ENCODE measurements at regions not wholly inside any gene's neighbourhood (a gene's known extent, or its start where the extent isn't known, plus 50 kb on each side); places are given as distances from the start of the nearest gene placed in this dataset.
A peak's percentile ranks its signal among the peaks of the same experiment; 100 is the strongest.

- Histone ChIP-seq H3K4me3 (no peak overlapping the region), H3K27ac (no peak overlapping the region), H3K9me3 (no peaks in the 10 kb centered on the region), H3K36me3 (no peaks in the 10 kb centered on the region), H3K4me1 (no peaks in the 10 kb centered on the region), H3K27me3 (no peaks in the 10 kb centered on the region)
- no peak for DNase-seq
- intact Hi-C loops (cut with DNase I; ENCODE audit: low total_unique reads), result no loop called here
- TF ChIP-seq, protein P1, sequence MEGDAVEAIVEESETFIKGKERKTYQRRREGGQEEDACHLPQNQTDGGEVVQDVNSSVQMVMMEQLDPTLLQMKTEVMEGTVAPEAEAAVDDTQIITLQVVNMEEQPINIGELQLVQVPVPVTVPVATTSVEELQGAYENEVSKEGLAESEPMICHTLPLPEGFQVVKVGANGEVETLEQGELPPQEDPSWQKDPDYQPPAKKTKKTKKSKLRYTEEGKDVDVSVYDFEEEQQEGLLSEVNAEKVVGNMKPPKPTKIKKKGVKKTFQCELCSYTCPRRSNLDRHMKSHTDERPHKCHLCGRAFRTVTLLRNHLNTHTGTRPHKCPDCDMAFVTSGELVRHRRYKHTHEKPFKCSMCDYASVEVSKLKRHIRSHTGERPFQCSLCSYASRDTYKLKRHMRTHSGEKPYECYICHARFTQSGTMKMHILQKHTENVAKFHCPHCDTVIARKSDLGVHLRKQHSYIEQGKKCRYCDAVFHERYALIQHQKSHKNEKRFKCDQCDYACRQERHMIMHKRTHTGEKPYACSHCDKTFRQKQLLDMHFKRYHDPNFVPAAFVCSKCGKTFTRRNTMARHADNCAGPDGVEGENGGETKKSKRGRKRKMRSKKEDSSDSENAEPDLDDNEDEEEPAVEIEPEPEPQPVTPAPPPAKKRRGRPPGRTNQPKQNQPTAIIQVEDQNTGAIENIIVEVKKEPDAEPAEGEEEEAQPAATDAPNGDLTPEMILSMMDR (IDR thresholded peaks at IDR 0.05), result no peak
Measured at GRCh38 chr3:106491796-106492195, 623.0 kb upstream of the CBLB start.

DNA sequence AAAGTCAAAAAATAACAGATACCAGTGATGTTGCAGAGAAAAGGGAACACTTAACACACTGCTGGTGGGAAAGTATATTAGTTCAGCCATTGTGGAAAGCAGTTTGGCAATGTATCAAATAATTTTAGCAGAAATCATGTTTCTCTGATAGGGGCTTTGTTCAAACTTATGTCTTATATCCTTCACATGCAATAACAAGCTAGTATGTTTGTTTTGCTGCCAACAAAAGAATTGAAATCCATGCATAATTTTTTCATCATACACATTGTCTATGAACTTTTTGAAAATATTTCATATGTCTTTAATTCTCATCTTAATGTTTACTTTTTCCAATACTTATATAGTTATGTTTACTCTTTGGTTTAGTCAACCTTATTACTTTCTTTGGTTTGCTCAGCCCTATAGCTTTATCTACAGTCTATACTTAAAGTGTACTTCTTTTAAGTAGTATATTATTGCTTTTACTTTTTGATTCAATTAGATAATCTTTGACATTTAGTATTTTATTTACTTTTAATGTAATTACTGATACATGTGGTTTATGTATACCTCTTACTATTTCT is 639.6 kb upstream of the CBLB start:
- Histone ChIP-seq H3K27ac (no peak overlapping the region), H3K4me1 (peaks cover 0 to 4% (median 0%) of the 10 kb centered on the region in 4 donors), H3K27me3 (no peaks in the 10 kb centered on the region), H3K9me3 (peaks cover 0 to 2% (median 0%) of the 10 kb centered on the region in 3 donors), H3K36me3 (no peaks in the 10 kb centered on the region), H3K4me3 (no peak overlapping the region)
- intact Hi-C loops (cut with DNase I; ENCODE audit: low total_unique reads), result no loop called here
- TF ChIP-seq, protein P1 (IDR thresholded peaks at IDR 0.05), result no peak
- DNase-seq, result no peak

DNA sequence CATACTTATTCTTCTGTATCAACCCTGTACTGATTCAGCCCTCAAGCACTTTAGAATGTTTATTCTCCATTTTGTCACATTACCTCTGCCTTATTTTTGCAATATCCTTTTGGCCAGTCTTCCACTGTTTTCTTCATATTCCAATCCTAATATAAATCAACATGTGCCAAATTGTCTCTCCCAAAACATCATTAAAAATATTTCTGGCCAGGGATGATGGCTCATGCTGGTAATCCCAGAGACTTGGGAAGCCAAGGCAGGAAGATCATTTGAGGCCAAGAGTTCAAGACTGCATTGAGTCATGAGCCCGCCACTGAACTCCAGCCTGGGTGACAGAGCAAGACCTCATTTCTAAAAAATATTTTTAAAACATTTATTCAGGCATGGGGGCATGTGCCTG is 641.4 kb upstream of the CBLB start:
- Histone ChIP-seq H3K27ac (peak overlapping the region in 1 of 2 donors; percentile 10), H3K4me3 (no peak overlapping the region), H3K9me3 (peaks cover 0 to 2% (median 0%) of the 10 kb centered on the region in 3 donors), H3K4me1 (peaks cover 0 to 4% (median 0%) of the 10 kb centered on the region in 4 donors), H3K27me3 (no peaks in the 10 kb centered on the region), H3K36me3 (no peaks in the 10 kb centered on the region)
- DNase-seq, result peak; percentile 72 to 76
- intact Hi-C loops (cut with DNase I; ENCODE audit: low total_unique reads), result no loop called here
- TF ChIP-seq, protein P1 (IDR thresholded peaks at IDR 0.05), result no peak

GRCh38 chr3:106512846-106513245 is 644.0 kb upstream of the CBLB start:
- intact Hi-C loops (cut with DNase I; ENCODE audit: low total_unique reads), result no loop called here
- H3K27me3 ChIP-seq, result no peaks in the 10 kb centered on the region
- H3K9me3 ChIP-seq, result no peaks in the 10 kb centered on the region
- H3K4me1 ChIP-seq, result peaks cover 0 to 4% (median 0%) of the 10 kb centered on the region in 4 donors
- TF ChIP-seq, protein P1 (IDR thresholded peaks at IDR 0.05), result no peak
- no peak for DNase-seq
- H3K4me3 ChIP-seq, result no peak overlapping the region
- H3K27ac ChIP-seq, result no peak overlapping the region
- H3K36me3 ChIP-seq, result no peaks in the 10 kb centered on the region

DNA sequence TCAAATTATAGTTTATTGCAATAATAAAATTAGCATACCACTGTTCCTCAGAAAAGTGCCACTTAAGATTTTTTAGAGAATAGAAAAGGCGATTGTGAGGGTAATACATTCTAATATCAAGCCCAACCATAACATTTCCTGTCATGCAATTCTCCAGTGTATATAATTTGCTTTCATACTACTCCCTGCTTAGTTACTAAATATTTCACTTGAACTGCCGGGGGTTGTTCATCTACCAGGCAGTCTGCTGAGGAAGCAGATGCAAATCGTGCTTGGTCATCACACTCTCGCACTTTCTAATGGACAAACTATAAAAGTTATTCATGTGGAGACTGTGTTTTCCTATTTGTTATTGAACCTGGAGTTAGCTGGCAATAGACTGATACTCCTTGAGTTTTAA is 645.6 kb upstream of the CBLB start:
- Histone ChIP-seq H3K27me3 (no peaks in the 10 kb centered on the region), H3K36me3 (no peaks in the 10 kb centered on the region), H3K4me3 (no peak overlapping the region), H3K4me1 (peaks cover 0 to 4% (median 0%) of the 10 kb centered on the region in 4 donors), H3K27ac (no peak overlapping the region), H3K9me3 (no peaks in the 10 kb centered on the region)
- intact Hi-C loops (cut with DNase I; ENCODE audit: low total_unique reads), result no loop called here
- TF ChIP-seq, protein P1 (IDR thresholded peaks at IDR 0.05), result no peak
- no peak for DNase-seq

GRCh38 chr3:106518516-106518915 is 649.7 kb upstream of the CBLB start:
- Histone ChIP-seq H3K27ac (no peak overlapping the region), H3K9me3 (no peaks in the 10 kb centered on the region), H3K4me1 (no peaks in the 10 kb centered on the region), H3K4me3 (no peak overlapping the region), H3K27me3 (no peaks in the 10 kb centered on the region), H3K36me3 (no peaks in the 10 kb centered on the region)
- intact Hi-C loops (cut with DNase I; ENCODE audit: low total_unique reads), result no loop called here
- TF ChIP-seq, protein P1 (IDR thresholded peaks at IDR 0.05), result no peak
- no peak for DNase-seq

Measured in tibial artery (tissue), 4 donors.